H9 (cell line): ENCODE measurements at regions not wholly inside any gene's neighbourhood (a gene's known extent, or its start where the extent isn't known, plus 50 kb on each side); places are given as distances from the start of the nearest gene placed in this dataset.

Source experiments
- DNase-seq: peaks from one replicate; pipeline ENCODE4 v3.0.0-alpha.2; 2017
- H2AFZ ChIP-seq: one replicate; pipeline ENCODE4 v1.6.1; 2013; ENCODE audit warnings: mild to moderate bottlenecking, low read length, control low read depth, moderate library complexity
- H2AK5ac ChIP-seq: 2 replicates; pipeline ENCODE4 v1.6.1; 2013; ENCODE audit warnings: low read length, control low read depth, mixed read lengths; ENCODE audit not compliant: insufficient read length
- H2BK120ac ChIP-seq: one replicate; pipeline ENCODE4 v1.6.1; 2013; ENCODE audit warnings: low read depth, mild to moderate bottlenecking, low read length, control low read depth, inconsistent platforms; ENCODE audit not compliant: poor library complexity, severe bottlenecking
- H2BK12ac ChIP-seq: 2 replicates; pipeline ENCODE4 v1.6.1; 2013; ENCODE audit warnings: low read length, control low read depth, mixed read lengths, low read depth; ENCODE audit not compliant: insufficient read length
- H2BK15ac ChIP-seq: 2 replicates; pipeline ENCODE4 v1.6.1; 2013; ENCODE audit warnings: low read depth, low read length, control low read depth
- H2BK20ac ChIP-seq: one replicate; pipeline ENCODE4 v1.6.1; 2013; ENCODE audit warnings: low read depth, mild to moderate bottlenecking, low read length, control low read depth, inconsistent platforms; ENCODE audit not compliant: poor library complexity, severe bottlenecking
- H2BK5ac ChIP-seq: 2 replicates; pipeline ENCODE4 v1.6.1; 2013; ENCODE audit warnings: low read length, control low read depth, mixed read lengths; ENCODE audit not compliant: insufficient read length
- H3K14ac ChIP-seq: 2 replicates; pipeline ENCODE4 v1.6.1; 2013; ENCODE audit warnings: low read length, control low read depth; ENCODE audit not compliant: insufficient read depth
- H3K18ac ChIP-seq: 2 replicates; pipeline ENCODE4 v1.6.1; 2013; ENCODE audit warnings: low read depth, mild to moderate bottlenecking, mixed read lengths, low read length, control low read depth; ENCODE audit not compliant: insufficient read length
- H3K23ac ChIP-seq: 2 replicates; pipeline ENCODE4 v1.6.1; 2013; ENCODE audit warnings: low read length, control low read depth, mixed read lengths, low read depth; ENCODE audit not compliant: insufficient read length
- H3K23me2 ChIP-seq: 2 replicates; pipeline ENCODE4 v1.6.1; 2013; ENCODE audit warnings: low read depth, mild to moderate bottlenecking, mixed read lengths, low read length, control low read depth; ENCODE audit not compliant: insufficient read length, poor library complexity, severe bottlenecking
- H3K27ac ChIP-seq: 2 replicates; pipeline ENCODE4 v1.5.1; 2013; ENCODE audit warnings: low read length, control low read depth, mixed read lengths, low read depth; ENCODE audit not compliant: insufficient read length
- H3K27me3 ChIP-seq: 2 replicates; pipeline ENCODE4 v1.6.1; 2013; ENCODE audit warnings: low read length, control low read depth, inconsistent platforms; ENCODE audit not compliant: insufficient read depth
- H3K4ac ChIP-seq: 2 replicates; pipeline ENCODE4 v1.6.1; 2013; ENCODE audit warnings: low read depth, mild to moderate bottlenecking, control low read depth, inconsistent platforms, low read length, moderate library complexity
- H3K4me1 ChIP-seq: 2 replicates; pipeline ENCODE4 v1.6.1; 2013; ENCODE audit warnings: low read length, control low read depth, inconsistent platforms; ENCODE audit not compliant: insufficient read depth
- H3K4me2 ChIP-seq: 2 replicates; pipeline ENCODE4 v1.6.1; 2013; ENCODE audit warnings: low read length, control low read depth, mixed read lengths; ENCODE audit not compliant: insufficient read length, insufficient read depth
- H3K56ac ChIP-seq: 2 replicates; pipeline ENCODE4 v1.6.1; 2013; ENCODE audit warnings: low read depth, mild to moderate bottlenecking, mixed read lengths, low read length, control low read depth; ENCODE audit not compliant: insufficient read length
- H3K79me1 ChIP-seq: 2 replicates; pipeline ENCODE4 v1.6.1; 2013; ENCODE audit warnings: low read depth, mild to moderate bottlenecking, moderate library complexity, low read length, control low read depth, inconsistent platforms; ENCODE audit not compliant: insufficient read depth, poor library complexity, severe bottlenecking
- H3K79me2 ChIP-seq: 2 replicates; pipeline ENCODE4 v1.6.1; 2013; ENCODE audit warnings: low read length, control low read depth, inconsistent platforms; ENCODE audit not compliant: insufficient read depth
- H3K9ac ChIP-seq: 2 replicates; pipeline ENCODE4 v1.6.1; 2013; ENCODE audit warnings: low read length, control low read depth, mixed read lengths; ENCODE audit not compliant: insufficient read length; ENCODE audit errors: extremely low read depth
- H3K9me3 ChIP-seq: one replicate; pipeline ENCODE4 v1.6.1; 2013; ENCODE audit warnings: low read depth, low read length, inconsistent platforms; ENCODE audit not compliant: control insufficient read depth
- H3T11ph ChIP-seq: one replicate; pipeline ENCODE4 v1.6.1; 2013; ENCODE audit warnings: mild to moderate bottlenecking, low read length, control low read depth, inconsistent platforms
- H4K20me1 ChIP-seq: one replicate; pipeline ENCODE4 v1.6.1; 2013; ENCODE audit not compliant: control insufficient read depth, insufficient read length, insufficient read depth
- H4K5ac ChIP-seq: 2 replicates; pipeline ENCODE4 v1.6.1; 2013; ENCODE audit warnings: low read depth, mild to moderate bottlenecking, mixed read lengths, low read length, control low read depth; ENCODE audit not compliant: insufficient read length
- H4K8ac ChIP-seq: replicated peaks from 2 replicates; pipeline ENCODE4 v1.6.1; 2013; ENCODE audit warnings: low read length, control low read depth, mixed read lengths, low read depth; ENCODE audit not compliant: insufficient read length
- H4K91ac ChIP-seq: 2 replicates; pipeline ENCODE4 v1.6.1; 2013; ENCODE audit warnings: low read depth, mild to moderate bottlenecking, moderate library complexity, mixed read lengths, low read length, control low read depth; ENCODE audit not compliant: insufficient read length
- H3K27ac Mint-ChIP-seq, 3 experiments: 2 replicates in 2 of 3; 3 replicates in 1 of 3; pipeline ENCODE4 v1.8.0; 2020 to 2021; ENCODE audit warnings: mixed read lengths in 3 of 3, mild to moderate bottlenecking in 1 of 3, moderate library complexity in 1 of 3
- H3K27me3 Mint-ChIP-seq: 2 replicates; pipeline ENCODE4 v1.8.0; 2021; ENCODE audit warnings: low read depth, mild to moderate bottlenecking, moderate library complexity, mixed read lengths
- H3K36me3 Mint-ChIP-seq, 3 experiments: 2 replicates in 2 of 3; 3 replicates in 1 of 3; pipeline ENCODE4 v1.8.0; 2020 to 2021; ENCODE audit warnings: low read depth in 3 of 3, mixed read lengths in 3 of 3; ENCODE audit not compliant: insufficient read depth in 1 of 3
- H3K4me1 Mint-ChIP-seq, 2 experiments: 2 replicates each; pipeline ENCODE4 v1.8.0; 2020; ENCODE audit warnings: mixed read lengths in 2 of 2
- H3K4me3 Mint-ChIP-seq, 2 experiments: 2 replicates in 1 of 2; 3 replicates in 1 of 2; pipeline ENCODE4 v1.8.0; 2020 to 2021; ENCODE audit warnings: mild to moderate bottlenecking in 2 of 2, mixed read lengths in 2 of 2, moderate library complexity in 1 of 2
- H3K9me3 Mint-ChIP-seq, 2 experiments: 2 replicates in 1 of 2; 3 replicates in 1 of 2; pipeline ENCODE4 v1.8.0; 2020; ENCODE audit warnings: mild to moderate bottlenecking in 2 of 2, mixed read lengths in 2 of 2, moderate library complexity in 1 of 2
- CTCF ChIP-seq: fragments of 200-600 bp; sonication (generic); conservative IDR thresholded peaks from 3 replicates; pipeline ENCODE4 v1.8.0; 2021; ENCODE audit warnings: antibody characterized with exemption, mild to moderate bottlenecking
- WGBS: extraction: QIAGEN DNeasy Blood & Tissue Kit; methylation state at CpG from one replicate; pipeline ENCODE4 v1.1.7; 2013; ENCODE audit warnings: missing lambda C conversion rate, low lambda C conversion rate, mixed read lengths; ENCODE audit not compliant: insufficient read length; ENCODE audit errors: extremely low coverage; 5-methylcytosine and 5-hydroxymethylcytosine counted together

- no peaks in the 10 kb centered on the region for H3K27me3 ChIP-seq
- no peak overlapping the region for H4K8ac ChIP-seq
- no peaks in the 10 kb centered on the region for H3K27me3 Mint-ChIP-seq
- H4K20me1 ChIP-seq: no peaks in the 10 kb centered on the region
- no CpG with 5 or more reads among the region's 1 CpG for WGBS
- H3K79me2 ChIP-seq: no peaks in the 10 kb centered on the region
- no peak overlapping the region for H3K4me3 Mint-ChIP-seq
- H3K9ac ChIP-seq: no peak overlapping the region
- no peak overlapping the region for H3K27ac Mint-ChIP-seq
- H3K23ac ChIP-seq: no peak overlapping the region
- H3K4ac ChIP-seq: no peak overlapping the region
- no peaks in the 10 kb centered on the region for H3K9me3 Mint-ChIP-seq
- no peak overlapping the region for H2BK15ac ChIP-seq
- no peak overlapping the region for H2BK5ac ChIP-seq
- H3T11ph ChIP-seq: no peak overlapping the region
- H3K14ac ChIP-seq: no peak overlapping the region
- H2BK120ac ChIP-seq: no peak overlapping the region
- no peak overlapping the region for H3K27ac ChIP-seq
- no peaks in the 10 kb centered on the region for H3K4me1 ChIP-seq
- no peaks in the 10 kb centered on the region for H3K9me3 ChIP-seq
- no peak overlapping the region for H2BK20ac ChIP-seq
- H2BK12ac ChIP-seq: no peak overlapping the region
- DNase-seq: no peak
- H3K36me3 Mint-ChIP-seq: no peaks in the 10 kb centered on the region
- no peak overlapping the region for H3K56ac ChIP-seq
- TF ChIP-seq CTCF: no peak
- H3K79me1 ChIP-seq: no peaks in the 10 kb centered on the region
- no peaks in the 10 kb centered on the region for H3K23me2 ChIP-seq
- no peak overlapping the region for H2AFZ ChIP-seq
- no peak overlapping the region for H3K4me2 ChIP-seq
- H4K5ac ChIP-seq: no peak overlapping the region
- H3K4me1 Mint-ChIP-seq: no peaks in the 10 kb centered on the region
- H3K18ac ChIP-seq: no peak overlapping the region
- no peak overlapping the region for H2AK5ac ChIP-seq
- no peak overlapping the region for H4K91ac ChIP-seq
Observed at GRCh38 chr6:112821476-112821875, 474.3 kb downstream of the RFPL4B start.
